ENCODE measurements at regions not wholly inside any gene's neighbourhood (a gene's known extent, or its start where the extent isn't known, plus 50 kb on each side); places are given as distances from the start of the nearest gene placed in this dataset.

DNA sequence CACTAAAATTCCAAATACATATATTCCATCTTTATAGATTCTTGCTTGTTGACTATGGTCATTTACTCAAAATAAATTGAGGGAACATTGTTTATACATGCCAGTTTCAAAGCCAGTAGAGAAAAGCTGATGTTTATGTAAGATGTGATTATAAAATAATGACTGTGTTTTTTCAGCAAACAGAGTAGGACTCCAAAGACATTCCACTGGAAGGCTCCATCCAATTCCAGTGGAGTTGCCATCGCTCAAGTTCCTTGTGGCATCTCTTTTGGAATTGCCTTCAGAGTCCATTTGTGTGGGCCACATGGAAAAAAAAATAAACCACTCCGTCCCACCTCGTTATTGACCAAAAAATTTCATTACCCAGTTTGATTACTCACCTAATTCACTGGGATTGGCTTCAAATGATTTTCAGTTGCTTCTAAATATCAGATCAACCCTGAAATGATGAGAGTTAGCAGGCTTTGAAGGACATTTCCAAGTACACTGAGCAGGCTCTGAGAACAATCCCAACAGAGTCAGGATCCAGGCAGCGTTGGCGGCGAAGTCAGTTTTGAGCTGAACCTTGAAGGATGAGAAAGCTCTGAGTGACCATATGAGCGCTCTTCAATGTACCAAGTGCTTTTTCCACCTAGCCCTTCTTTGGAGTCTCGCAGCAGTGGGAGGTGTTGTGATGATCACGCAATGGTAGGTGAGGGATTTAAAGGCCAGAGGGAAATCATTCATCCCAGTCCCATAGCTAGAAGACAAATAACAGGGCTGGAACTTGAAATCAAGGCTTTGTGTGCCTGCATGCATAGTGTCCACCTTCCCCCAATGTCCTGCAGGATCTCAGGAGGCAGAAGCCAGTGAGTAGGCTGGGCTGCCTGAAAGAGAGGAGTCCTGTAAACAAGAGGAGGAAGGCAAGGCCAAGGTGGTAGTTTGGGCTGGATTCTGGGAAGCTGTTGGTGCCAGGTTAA is 281.7 kb downstream of the CDC5L start:
- intact Hi-C loops (cut with DNase I, micrococcal nuclease) = no loop called here
- DNase-seq (no peak), ATAC-seq (ENCODE audit: poor library complexity) (no peak)
- Mint-ChIP-seq H3K9me3 (no peaks in the 10 kb centered on the region), H3K27ac (no peak overlapping the region), H3K27me3 (peaks cover 10% of the 10 kb centered on the region), H3K36me3 (ENCODE audit: low read depth) (no peaks in the 10 kb centered on the region), H3K4me1 (ENCODE audit: low read depth) (no peaks in the 10 kb centered on the region), H3K4me3 (no peak overlapping the region)
- Histone ChIP-seq H3K27me3 (ENCODE audit: control insufficient read depth in 1 of 2, insufficient read depth in 2 of 2, low read length in 2 of 2) (peaks cover 2 to 4% of the 10 kb centered on the region in 2 experiments), H3K9me3 (ENCODE audit: control insufficient read depth in 1 of 2, insufficient read depth in 1 of 2, low read length in 2 of 2) (no peaks in the 10 kb centered on the region), H3K4me1 (ENCODE audit: insufficient read depth, low read length) (no peaks in the 10 kb centered on the region), H3K36me3 (ENCODE audit: insufficient read depth, low read length) (no peaks in the 10 kb centered on the region), H3K4me3 (ENCODE audit: low read length) (no peak overlapping the region), H3K27ac (ENCODE audit: low read depth in 1 of 2, low read length in 2 of 2) (no peak overlapping the region)
- TF ChIP-seq, protein P1, sequence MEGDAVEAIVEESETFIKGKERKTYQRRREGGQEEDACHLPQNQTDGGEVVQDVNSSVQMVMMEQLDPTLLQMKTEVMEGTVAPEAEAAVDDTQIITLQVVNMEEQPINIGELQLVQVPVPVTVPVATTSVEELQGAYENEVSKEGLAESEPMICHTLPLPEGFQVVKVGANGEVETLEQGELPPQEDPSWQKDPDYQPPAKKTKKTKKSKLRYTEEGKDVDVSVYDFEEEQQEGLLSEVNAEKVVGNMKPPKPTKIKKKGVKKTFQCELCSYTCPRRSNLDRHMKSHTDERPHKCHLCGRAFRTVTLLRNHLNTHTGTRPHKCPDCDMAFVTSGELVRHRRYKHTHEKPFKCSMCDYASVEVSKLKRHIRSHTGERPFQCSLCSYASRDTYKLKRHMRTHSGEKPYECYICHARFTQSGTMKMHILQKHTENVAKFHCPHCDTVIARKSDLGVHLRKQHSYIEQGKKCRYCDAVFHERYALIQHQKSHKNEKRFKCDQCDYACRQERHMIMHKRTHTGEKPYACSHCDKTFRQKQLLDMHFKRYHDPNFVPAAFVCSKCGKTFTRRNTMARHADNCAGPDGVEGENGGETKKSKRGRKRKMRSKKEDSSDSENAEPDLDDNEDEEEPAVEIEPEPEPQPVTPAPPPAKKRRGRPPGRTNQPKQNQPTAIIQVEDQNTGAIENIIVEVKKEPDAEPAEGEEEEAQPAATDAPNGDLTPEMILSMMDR (IDR thresholded peaks at IDR 0.05) = no peak
- ChIA-PET CTCF (interaction anchor here (0.5 kb wide), 1 partner anchor 15 kb away, joined by 3 read pairs; no protein-coding TSS in a partner anchor), POLR2A (no interaction called here)

DNA sequence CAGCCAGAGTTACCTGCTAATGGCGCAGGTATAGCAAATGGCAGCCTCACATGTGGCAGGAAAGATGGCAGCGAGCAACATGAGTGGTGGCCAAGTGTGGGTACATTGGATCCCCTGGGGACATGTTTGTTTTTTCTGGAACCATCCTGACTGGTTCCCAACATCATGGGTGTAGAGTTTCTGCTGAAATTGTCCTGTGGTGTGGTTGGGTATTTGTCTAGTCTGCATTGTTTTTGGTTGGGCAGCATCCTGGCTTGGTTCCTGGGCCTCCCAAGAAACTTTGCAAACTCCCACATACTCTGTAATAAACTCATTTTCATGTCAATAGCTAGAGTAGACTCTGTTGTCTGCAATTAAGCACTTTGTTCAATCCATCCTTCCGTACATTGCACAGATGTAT is 282.6 kb downstream of the CDC5L start:
- TF ChIP-seq, protein P1 (IDR thresholded peaks at IDR 0.05) = no peak
- Histone ChIP-seq H3K4me3 (ENCODE audit: low read length) (no peak overlapping the region), H3K27ac (ENCODE audit: low read depth in 1 of 2, low read length in 2 of 2) (no peak overlapping the region), H3K4me1 (ENCODE audit: insufficient read depth, low read length) (no peaks in the 10 kb centered on the region), H3K36me3 (ENCODE audit: insufficient read depth, low read length) (no peaks in the 10 kb centered on the region), H3K9me3 (ENCODE audit: control insufficient read depth in 1 of 2, insufficient read depth in 1 of 2, low read length in 2 of 2) (no peaks in the 10 kb centered on the region), H3K27me3 (ENCODE audit: control insufficient read depth in 1 of 2, insufficient read depth in 2 of 2, low read length in 2 of 2) (peaks cover 2 to 4% of the 10 kb centered on the region in 2 experiments)
- H3K4me1 Mint-ChIP-seq (ENCODE audit: low read depth) = no peaks in the 10 kb centered on the region
- no peak overlapping the region for H3K4me3 Mint-ChIP-seq
- POLR2A ChIA-PET = no interaction called here
- CTCF ChIA-PET = no interaction called here
- H3K9me3 Mint-ChIP-seq = no peaks in the 10 kb centered on the region
- H3K27me3 Mint-ChIP-seq = peaks cover 10% of the 10 kb centered on the region
- no peak for ATAC-seq (ENCODE audit: poor library complexity)
- no peak overlapping the region for H3K27ac Mint-ChIP-seq
- H3K36me3 Mint-ChIP-seq (ENCODE audit: low read depth) = no peaks in the 10 kb centered on the region
- no peak for DNase-seq
- intact Hi-C loops (cut with DNase I, micrococcal nuclease) = no loop called here

DNA sequence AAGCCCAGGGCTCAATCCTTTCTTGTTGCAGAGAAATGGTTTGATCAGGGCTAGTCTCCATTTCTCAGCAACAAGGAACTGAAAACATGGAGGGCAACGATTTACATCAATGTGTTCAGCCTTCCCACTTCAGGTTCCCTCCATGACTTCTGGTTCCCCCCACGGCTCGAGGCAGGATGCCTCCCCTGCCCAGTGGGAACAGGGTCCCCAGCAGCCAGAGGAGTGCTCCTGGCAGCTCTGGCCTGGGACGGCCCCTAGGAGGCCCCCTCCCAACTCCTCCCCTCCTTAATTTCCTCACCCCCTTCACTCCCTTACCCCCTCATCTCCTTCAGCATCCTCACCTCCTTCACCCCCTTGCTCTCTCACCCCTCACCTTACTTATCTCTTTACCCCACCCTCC is 283.8 kb downstream of the CDC5L start:
- Histone ChIP-seq H3K9me3 (ENCODE audit: control insufficient read depth in 1 of 2, insufficient read depth in 1 of 2, low read length in 2 of 2) (no peaks in the 10 kb centered on the region), H3K4me3 (ENCODE audit: low read length) (no peak overlapping the region), H3K27ac (ENCODE audit: low read depth in 1 of 2, low read length in 2 of 2) (no peak overlapping the region), H3K4me1 (ENCODE audit: insufficient read depth, low read length) (no peaks in the 10 kb centered on the region), H3K36me3 (ENCODE audit: insufficient read depth, low read length) (no peaks in the 10 kb centered on the region), H3K27me3 (ENCODE audit: control insufficient read depth in 1 of 2, insufficient read depth in 2 of 2, low read length in 2 of 2) (peaks cover 2 to 4% of the 10 kb centered on the region in 2 experiments)
- POLR2A ChIA-PET = no interaction called here
- Mint-ChIP-seq H3K9me3 (no peaks in the 10 kb centered on the region), H3K27ac (no peak overlapping the region), H3K4me1 (ENCODE audit: low read depth) (no peaks in the 10 kb centered on the region), H3K36me3 (ENCODE audit: low read depth) (no peaks in the 10 kb centered on the region), H3K27me3 (peaks cover 10% of the 10 kb centered on the region), H3K4me3 (no peak overlapping the region)
- no peak for DNase-seq
- no peak for ATAC-seq (ENCODE audit: poor library complexity)
- CTCF ChIA-PET = no interaction called here
- intact Hi-C loops (cut with DNase I, micrococcal nuclease) = no loop called here
- TF ChIP-seq, protein P1 (IDR thresholded peaks at IDR 0.05) = no peak
